Ovary (tissue), 7 donors: ENCODE measurements at regions not wholly inside any gene's neighbourhood (a gene's known extent, or its start where the extent isn't known, plus 50 kb on each side); places are given as distances from the start of the nearest gene placed in this dataset.
"Not testable (repeated sequence)": the region's sequence is repeated elsewhere in the genome, so short reads cannot be mapped to it uniquely, and the experiment has no call there.

Source experiments
- DNase-seq, 5 donors: peaks; one replicate each; pipeline ENCODE4 v3.0.0-alpha.2; 2019 to 2020
- H3K27ac ChIP-seq, 2 donors: fragments of 200-600 bp; one replicate each; pipeline versions ENCODE4 v1.5.1 to v1.8.0; 2019 to 2022
- H3K27me3 ChIP-seq: fragments of 200-600 bp; one replicate; pipeline ENCODE4 v1.8.0; 2022
- H3K36me3 ChIP-seq: fragments of 200-600 bp; sonication (generic); one replicate; pipeline ENCODE4 v1.5.1; 2019
- H3K4me1 ChIP-seq: one replicate; pipeline ENCODE4 v1.8.1; 2013; ENCODE audit warnings: mild to moderate bottlenecking, moderate library complexity; ENCODE audit not compliant: insufficient read depth
- H3K4me3 ChIP-seq: fragments of 200-600 bp; sonication (generic); one replicate; pipeline ENCODE4 v1.5.1; 2017
- H3K9me3 ChIP-seq, 2 donors: fragments of 200-600 bp in 1 of 2; sonication (generic) in 1 of 2; one replicate each; pipeline versions ENCODE4 v1.5.1 to v1.8.1; 2013 to 2019; ENCODE audit warnings: mild to moderate bottlenecking in 1 of 2, moderate library complexity in 1 of 2
- CTCF ChIP-seq, 3 donors: fragments of 450-650 bp in 2 of 3; fragments of 200-600 bp in 1 of 3; IDR thresholded peaks; one replicate each; pipeline versions ENCODE4 v1.5.1 to v1.8.0; 2016 to 2022; ENCODE audit warnings: antibody characterized with exemption in 3 of 3, mild to moderate bottlenecking in 1 of 3
- EP300 ChIP-seq: sonication (generic); formaldehyde crosslinking; IDR thresholded peaks from one replicate; pipeline ENCODE4 v1.6.1; 2017; ENCODE audit warnings: antibody characterized with exemption
- POLR2A ChIP-seq: fragments of 450-650 bp; IDR thresholded peaks from one replicate; pipeline ENCODE4 v1.6.1; 2017; ENCODE audit warnings: antibody characterized with exemption, mild to moderate bottlenecking, moderate library complexity
- WGBS, 3 donors: extraction: QIAGEN DNeasy Blood & Tissue Kit in 1 of 3; methylation state at CpG; one replicate each; pipeline versions ENCODE4 v1.1.5 to v1.1.7; 2013 to 2017; 5-methylcytosine and 5-hydroxymethylcytosine counted together
- intact Hi-C, 4 donors: fragments of 100-400 bp; cut with DNase I; formaldehyde crosslinking; loops; one replicate each; pipeline versions ENCODE4 v1.11.0 to v1.15.1; 2022 to 2023
- donor health status: DM: no; HTN: no; CAD: no; lungs with moderate emphysema.
- donor health status: DM: no; HTN: no; CAD: no.
- donor health status: Bipolar disorder and iron deficiency.
- donor health status: DM: no; HTN: no; CAD: no.
- donor health status: DM: yes; HTN: yes; CAD: no.

- no peak for DNase-seq
- Histone ChIP-seq H3K4me1 (no peaks in the 10 kb centered on the region), H3K36me3 (no peaks in the 10 kb centered on the region), H3K9me3 (no peaks in the 10 kb centered on the region), H3K27me3 (no peaks in the 10 kb centered on the region), H3K4me3 (no peak overlapping the region), H3K27ac (no peak overlapping the region)
- intact Hi-C loops = no loop called here
- WGBS, 3 donors = 95 to 98% (median 96%) methylated on average over 2 of the region's 2 CpGs
- TF ChIP-seq EP300 (no peak), POLR2A (no peak), CTCF (IDR thresholded peaks at IDR 0.05) (no peak)
Observed at GRCh38 chr20:47917549-47918070, 132.3 kb upstream of the SULF2 start.

GRCh38 chr20:47915495-47915894 is 130.2 kb upstream of the SULF2 start:
- DNase-seq = no peak
- no peak for TF ChIP-seq EP300
- TF ChIP-seq CTCF (IDR thresholded peaks at IDR 0.05) = no peak
- TF ChIP-seq POLR2A = no peak
- Histone ChIP-seq H3K9me3 (no peaks in the 10 kb centered on the region), H3K27ac (no peak overlapping the region), H3K27me3 (no peaks in the 10 kb centered on the region), H3K4me3 (no peak overlapping the region), H3K4me1 (peaks cover 3% of the 10 kb centered on the region), H3K36me3 (no peaks in the 10 kb centered on the region)
- 95 to 100% (median 98%) methylated on average over 3 of the region's 3 CpGs for WGBS, 3 donors
- intact Hi-C loops = no loop called here

DNA sequence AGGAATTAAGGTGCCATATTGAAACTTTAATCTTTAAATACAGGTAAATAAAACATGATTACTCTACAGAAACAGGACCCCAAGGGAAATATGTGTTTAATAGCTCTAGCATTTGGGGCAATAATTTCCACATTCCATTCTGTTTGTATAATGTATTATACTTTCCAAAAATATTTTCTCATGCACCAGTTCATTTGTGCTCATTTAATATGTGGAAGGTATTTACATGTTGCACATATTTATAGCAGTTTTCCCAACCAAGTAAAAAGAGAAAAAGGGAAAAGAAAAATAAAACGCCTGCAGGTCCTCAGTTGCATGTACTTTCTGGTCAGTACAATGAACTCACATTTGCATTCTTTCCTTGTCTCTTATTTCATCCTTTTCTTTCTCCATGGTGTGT is 129.5 kb upstream of the SULF2 start:
- TF ChIP-seq POLR2A (no peak), CTCF (IDR thresholded peaks at IDR 0.05) (no peak), EP300 (no peak)
- no peak for DNase-seq
- H3K36me3 ChIP-seq = no peaks in the 10 kb centered on the region
- H3K27ac ChIP-seq = no peak overlapping the region
- H3K9me3 ChIP-seq = no peaks in the 10 kb centered on the region
- H3K27me3 ChIP-seq = no peaks in the 10 kb centered on the region
- no peak overlapping the region for H3K4me3 ChIP-seq
- H3K4me1 ChIP-seq = peaks cover 3% of the 10 kb centered on the region
- intact Hi-C loops = no loop called here
- 4 to 50% (median 36%) methylated on average over 1 of the region's 1 CpG for WGBS, 3 donors

DNA sequence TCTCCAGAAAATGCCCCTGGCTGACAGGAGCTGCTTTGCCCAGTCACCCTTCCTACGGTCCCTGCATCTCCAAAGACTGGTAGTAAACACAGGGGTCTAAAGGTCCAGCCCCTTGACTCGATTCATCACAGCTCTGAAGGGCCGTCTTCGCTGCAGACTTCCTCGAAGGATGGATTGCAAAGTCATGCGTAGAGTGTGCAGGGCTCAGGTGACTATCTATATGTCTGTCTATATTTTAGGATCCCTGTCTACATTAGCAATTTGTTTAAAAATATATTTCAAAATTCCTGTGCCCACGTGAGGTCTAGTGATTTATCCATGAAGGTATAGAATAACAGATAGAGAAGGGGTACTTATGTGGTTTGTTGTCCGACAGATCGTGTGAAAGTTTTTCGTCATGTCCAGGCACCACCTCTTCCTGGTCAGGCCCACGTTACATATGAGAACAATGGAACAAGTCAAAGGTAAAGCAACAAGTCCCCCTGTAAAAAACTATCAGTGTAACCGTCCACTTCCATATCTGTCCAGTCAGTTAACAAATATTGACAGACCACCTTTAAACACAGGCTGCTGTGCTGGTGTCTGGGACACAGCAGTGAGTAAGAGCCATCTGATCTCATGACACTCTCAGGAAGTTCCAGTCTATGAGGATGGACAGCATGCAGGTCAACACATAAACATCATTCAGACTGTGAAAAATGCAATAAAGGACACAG is 127.7 kb upstream of the SULF2 start:
- H3K9me3 ChIP-seq, H3K4me1 ChIP-seq, H3K27me3 ChIP-seq, intact Hi-C loops, H3K36me3 ChIP-seq, H3K27ac ChIP-seq, H3K4me3 ChIP-seq, DNase-seq: not testable (repeated sequence)
- WGBS, 3 donors = 87 to 95% (median 91%) methylated on average over 12 of the region's 12 CpGs

DNA sequence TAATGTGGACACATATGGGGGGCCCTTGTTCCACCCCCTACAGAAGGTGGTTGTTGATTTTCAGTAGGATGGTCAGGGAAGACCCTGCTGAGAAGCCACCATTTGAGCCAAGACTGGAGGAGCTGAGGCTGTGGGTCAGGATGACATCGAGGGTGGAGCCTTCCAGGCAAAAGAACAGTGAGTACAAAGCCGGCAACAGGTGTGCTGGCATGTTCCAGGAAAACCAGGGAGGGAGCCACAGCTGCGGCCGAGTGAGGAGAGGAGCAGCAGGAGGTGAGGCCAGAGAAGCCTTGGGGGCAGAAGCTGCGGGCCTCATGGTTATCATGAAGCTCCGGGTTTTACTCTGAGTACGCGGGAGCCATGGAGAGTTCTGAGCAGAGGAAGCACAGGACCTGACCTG is 126.9 kb upstream of the SULF2 start:
- H3K27me3 ChIP-seq, intact Hi-C loops, H3K4me3 ChIP-seq, H3K36me3 ChIP-seq, H3K27ac ChIP-seq, H3K9me3 ChIP-seq, DNase-seq, H3K4me1 ChIP-seq: not testable (repeated sequence)
- WGBS, 3 donors = 24 to 62% (median 37%) methylated on average over 8 of the region's 8 CpGs

- H3K4me3 ChIP-seq, H3K36me3 ChIP-seq, DNase-seq, intact Hi-C loops, H3K27ac ChIP-seq, H3K9me3 ChIP-seq, H3K4me1 ChIP-seq, H3K27me3 ChIP-seq: not testable (repeated sequence)
- WGBS, 3 donors = 52 to 72% (median 66%) methylated on average over 12 of the region's 12 CpGs
Observed at GRCh38 chr20:47909696-47910369, 124.6 kb upstream of the SULF2 start.

GRCh38 chr20:47908361-47909035 is 123.2 kb upstream of the SULF2 start:
- DNase-seq, intact Hi-C loops, H3K36me3 ChIP-seq, H3K4me1 ChIP-seq, H3K27me3 ChIP-seq, H3K9me3 ChIP-seq, H3K27ac ChIP-seq, H3K4me3 ChIP-seq: not testable (repeated sequence)
- WGBS, 3 donors = 63 to 71% (median 66%) methylated on average over 10 to 15 of the region's 15 CpGs

GRCh38 chr20:47907951-47908350 is 122.7 kb upstream of the SULF2 start:
- H3K27me3 ChIP-seq, H3K4me3 ChIP-seq, intact Hi-C loops, DNase-seq, H3K27ac ChIP-seq, H3K9me3 ChIP-seq, H3K4me1 ChIP-seq, H3K36me3 ChIP-seq: not testable (repeated sequence)
- 42 to 60% (median 50%) methylated on average over 7 of the region's 7 CpGs for WGBS, 3 donors
